ENCODE measurements at regions not wholly inside any gene's neighbourhood (a gene's known extent, or its start where the extent isn't known, plus 50 kb on each side); places are given as distances from the start of the nearest gene placed in this dataset.

DNA sequence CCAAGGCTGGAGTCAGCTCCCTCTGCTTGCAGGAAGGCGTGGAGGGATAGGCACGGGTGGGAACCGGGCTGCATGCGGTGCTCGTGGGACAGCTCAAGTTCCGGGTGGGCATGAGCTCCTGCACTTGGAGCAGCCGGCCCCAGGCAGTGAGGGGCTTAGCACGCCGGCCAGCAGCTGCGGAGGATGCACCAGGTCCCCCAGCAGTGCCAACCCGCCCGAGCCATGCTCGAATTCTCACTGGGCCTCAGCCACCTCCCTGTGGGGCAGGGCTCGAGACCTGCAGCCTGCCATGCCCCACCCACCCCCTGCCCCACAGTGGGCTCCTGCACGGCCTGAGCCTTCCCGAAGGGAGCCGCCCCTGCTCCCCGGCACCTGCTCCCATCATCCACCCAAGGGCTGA lies 1501.8 kb downstream of the AACS start:
- TF ChIP-seq EZH2 (IDR thresholded peaks at IDR 0.05) (no peak), EZH2phosphoT487 (IDR thresholded peaks at IDR 0.05) (no peak)
- TF ChIP-seq, protein P1, sequence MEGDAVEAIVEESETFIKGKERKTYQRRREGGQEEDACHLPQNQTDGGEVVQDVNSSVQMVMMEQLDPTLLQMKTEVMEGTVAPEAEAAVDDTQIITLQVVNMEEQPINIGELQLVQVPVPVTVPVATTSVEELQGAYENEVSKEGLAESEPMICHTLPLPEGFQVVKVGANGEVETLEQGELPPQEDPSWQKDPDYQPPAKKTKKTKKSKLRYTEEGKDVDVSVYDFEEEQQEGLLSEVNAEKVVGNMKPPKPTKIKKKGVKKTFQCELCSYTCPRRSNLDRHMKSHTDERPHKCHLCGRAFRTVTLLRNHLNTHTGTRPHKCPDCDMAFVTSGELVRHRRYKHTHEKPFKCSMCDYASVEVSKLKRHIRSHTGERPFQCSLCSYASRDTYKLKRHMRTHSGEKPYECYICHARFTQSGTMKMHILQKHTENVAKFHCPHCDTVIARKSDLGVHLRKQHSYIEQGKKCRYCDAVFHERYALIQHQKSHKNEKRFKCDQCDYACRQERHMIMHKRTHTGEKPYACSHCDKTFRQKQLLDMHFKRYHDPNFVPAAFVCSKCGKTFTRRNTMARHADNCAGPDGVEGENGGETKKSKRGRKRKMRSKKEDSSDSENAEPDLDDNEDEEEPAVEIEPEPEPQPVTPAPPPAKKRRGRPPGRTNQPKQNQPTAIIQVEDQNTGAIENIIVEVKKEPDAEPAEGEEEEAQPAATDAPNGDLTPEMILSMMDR (IDR thresholded peaks at IDR 0.05) = no peak
- no peak overlapping the region for H3K27ac Mint-ChIP-seq

DNA sequence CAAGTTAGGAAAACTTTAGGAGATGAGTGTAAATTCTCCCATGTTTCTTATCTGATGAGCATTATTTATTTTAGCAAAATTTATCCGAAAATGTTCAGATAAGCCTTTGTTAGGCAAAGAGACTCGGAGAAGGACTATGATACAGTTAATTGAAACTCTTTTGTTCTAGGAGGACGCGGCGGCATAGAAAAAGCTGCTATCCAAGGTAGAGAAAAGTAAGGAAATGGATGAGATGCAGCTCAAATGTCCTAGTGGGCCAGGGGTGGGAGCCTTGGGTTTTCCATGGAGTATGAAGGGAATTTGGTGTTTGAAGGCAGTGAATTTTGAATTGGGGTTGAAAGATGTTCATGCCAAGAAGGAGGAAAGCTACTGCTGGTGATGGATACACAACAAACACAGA lies 1504.5 kb downstream of the AACS start:
- Histone ChIP-seq H4K20me1 (ENCODE audit: low read depth) (no peaks in the 10 kb centered on the region), H3F3A (ENCODE audit: low read depth) (no peaks in the 10 kb centered on the region), H3K79me2 (ENCODE audit: low read depth) (no peaks in the 10 kb centered on the region), H3K4me1 (no peaks in the 10 kb centered on the region), H3K9ac (no peak overlapping the region), H3K36me3 (no peaks in the 10 kb centered on the region), H2AFZ (replicated peaks) (no peak overlapping the region), H3K27ac (no peak overlapping the region), H3K9me3 (ENCODE audit: low read depth) (no peaks in the 10 kb centered on the region), H3K27me3 (no peaks in the 10 kb centered on the region), H3K4me2 (no peak overlapping the region), H3K4me3 (no peak overlapping the region)
- Mint-ChIP-seq H3K27me3 (ENCODE audit: insufficient read depth, low read depth) (no peaks in the 10 kb centered on the region), H3K4me1 (no peaks in the 10 kb centered on the region), H3K27ac (no peak overlapping the region), H3K36me3 (no peaks in the 10 kb centered on the region), H3K9me3 (peaks cover 11% of the 10 kb centered on the region), H3K4me3 (no peak overlapping the region)
- no peak for DNase-seq (ENCODE audit: low spot score)
- TF ChIP-seq EZH2phosphoT487 (IDR thresholded peaks at IDR 0.05) = no peak
- no peak for TF ChIP-seq EZH2 (IDR thresholded peaks at IDR 0.05)
- TF ChIP-seq, protein P1 (IDR thresholded peaks at IDR 0.05) = no peak

More for the DNA sequence above, 1501.8 kb downstream of the AACS start:
- no peak overlapping the region for H3K27ac ChIP-seq
- H3F3A ChIP-seq (ENCODE audit: low read depth) = no peaks in the 10 kb centered on the region
- H2AFZ ChIP-seq (replicated peaks) = no peak overlapping the region
- no peak overlapping the region for H3K4me3 ChIP-seq
- Mint-ChIP-seq H3K36me3 (no peaks in the 10 kb centered on the region), H3K4me1 (no peaks in the 10 kb centered on the region), H3K4me3 (no peak overlapping the region), H3K9me3 (peaks cover 11% of the 10 kb centered on the region), H3K27me3 (ENCODE audit: insufficient read depth, low read depth) (peaks cover 5% of the 10 kb centered on the region)
- H3K36me3 ChIP-seq = no peaks in the 10 kb centered on the region
- no peaks in the 10 kb centered on the region for H3K9me3 ChIP-seq (ENCODE audit: low read depth)
- H3K27me3 ChIP-seq = no peaks in the 10 kb centered on the region
- no peaks in the 10 kb centered on the region for H3K4me1 ChIP-seq
- no peak overlapping the region for H3K9ac ChIP-seq
- H3K4me2 ChIP-seq = no peak overlapping the region
- DNase-seq (ENCODE audit: low spot score) = no peak
- no peaks in the 10 kb centered on the region for H3K79me2 ChIP-seq (ENCODE audit: low read depth)
- no peaks in the 10 kb centered on the region for H4K20me1 ChIP-seq (ENCODE audit: low read depth)

DNA sequence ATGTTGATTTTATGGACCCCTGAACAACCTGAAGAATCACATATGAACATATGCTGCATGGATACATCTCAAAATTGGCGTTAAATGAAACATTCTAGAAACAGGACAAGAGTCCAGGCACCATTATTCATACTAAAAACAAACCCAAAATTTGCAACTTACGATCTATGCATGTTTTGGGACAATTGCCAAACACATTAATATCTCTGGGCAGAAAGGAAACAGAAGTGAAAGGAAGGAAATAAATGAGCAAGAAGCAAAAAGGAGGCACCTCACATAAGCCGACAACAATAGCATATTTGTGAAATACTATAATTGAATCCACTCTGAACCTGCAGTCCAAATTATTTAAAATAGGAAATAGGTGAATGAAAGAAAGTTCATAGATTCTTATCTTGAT lies 1505.3 kb downstream of the AACS start:
- H3K4me2 ChIP-seq = no peak overlapping the region
- TF ChIP-seq, protein P1 (IDR thresholded peaks at IDR 0.05) = no peak
- H4K20me1 ChIP-seq (ENCODE audit: low read depth) = no peaks in the 10 kb centered on the region
- no peaks in the 10 kb centered on the region for H3K9me3 ChIP-seq (ENCODE audit: low read depth)
- H3K9ac ChIP-seq = no peak overlapping the region
- H3K27ac ChIP-seq = no peak overlapping the region
- DNase-seq (ENCODE audit: low spot score) = no peak
- H3K27ac Mint-ChIP-seq = no peak overlapping the region
- H3K36me3 Mint-ChIP-seq = no peaks in the 10 kb centered on the region
- H3K4me1 ChIP-seq = no peaks in the 10 kb centered on the region
- H3K36me3 ChIP-seq = no peaks in the 10 kb centered on the region
- no peaks in the 10 kb centered on the region for H3F3A ChIP-seq (ENCODE audit: low read depth)
- no peaks in the 10 kb centered on the region for H3K27me3 ChIP-seq
- H3K4me3 ChIP-seq = no peak overlapping the region
- no peak overlapping the region for H3K4me3 Mint-ChIP-seq
- peaks cover 11% of the 10 kb centered on the region for H3K9me3 Mint-ChIP-seq
- no peaks in the 10 kb centered on the region for H3K4me1 Mint-ChIP-seq
- H2AFZ ChIP-seq (replicated peaks) = no peak overlapping the region
- H3K27me3 Mint-ChIP-seq (ENCODE audit: insufficient read depth, low read depth) = no peaks in the 10 kb centered on the region
- H3K79me2 ChIP-seq (ENCODE audit: low read depth) = no peaks in the 10 kb centered on the region

DNA sequence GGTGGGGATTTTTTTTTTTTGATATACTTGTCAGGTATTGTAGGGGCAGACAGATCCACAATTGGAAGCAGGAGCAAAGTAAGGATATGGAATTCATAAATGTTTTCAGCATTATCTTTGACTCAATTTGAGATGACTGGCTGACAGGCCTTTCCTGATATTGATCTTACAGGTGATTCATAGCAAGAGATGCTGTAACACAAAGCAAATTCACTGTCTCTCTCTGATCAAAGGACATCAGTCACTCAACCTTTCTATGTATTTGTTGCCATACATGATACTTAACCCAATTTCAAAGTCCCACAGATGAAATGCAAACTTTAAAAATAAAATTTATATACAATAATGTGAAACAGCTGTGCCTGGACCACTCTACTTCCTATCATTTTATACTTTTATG lies 1506.9 kb downstream of the AACS start:
- no peaks in the 10 kb centered on the region for H3K9me3 ChIP-seq (ENCODE audit: low read depth)
- H3F3A ChIP-seq (ENCODE audit: low read depth) = no peaks in the 10 kb centered on the region
- H3K9me3 Mint-ChIP-seq = peaks cover 8% of the 10 kb centered on the region
- H3K4me1 Mint-ChIP-seq = no peaks in the 10 kb centered on the region
- TF ChIP-seq EZH2phosphoT487 (IDR thresholded peaks at IDR 0.05) (no peak), EZH2 (IDR thresholded peaks at IDR 0.05) (no peak)
- TF ChIP-seq, protein P1 (IDR thresholded peaks at IDR 0.05) = no peak
- no peak overlapping the region for H3K4me2 ChIP-seq
- no peak overlapping the region for H3K4me3 Mint-ChIP-seq
- no peak for DNase-seq (ENCODE audit: low spot score)
- no peaks in the 10 kb centered on the region for H3K36me3 ChIP-seq
- no peak overlapping the region for H2AFZ ChIP-seq (replicated peaks)
- no peaks in the 10 kb centered on the region for H3K4me1 ChIP-seq
- no peak overlapping the region for H3K27ac ChIP-seq
- H3K27me3 ChIP-seq = no peaks in the 10 kb centered on the region
- no peaks in the 10 kb centered on the region for H3K36me3 Mint-ChIP-seq
- no peak overlapping the region for H3K4me3 ChIP-seq
- H3K27me3 Mint-ChIP-seq (ENCODE audit: insufficient read depth, low read depth) = no peaks in the 10 kb centered on the region
- H3K27ac Mint-ChIP-seq = no peak overlapping the region
- no peaks in the 10 kb centered on the region for H4K20me1 ChIP-seq (ENCODE audit: low read depth)
- no peak overlapping the region for H3K9ac ChIP-seq
- no peaks in the 10 kb centered on the region for H3K79me2 ChIP-seq (ENCODE audit: low read depth)
